ENCODE measurements at regions not wholly inside any gene's neighbourhood (a gene's known extent, or its start where the extent isn't known, plus 50 kb on each side); places are given as distances from the start of the nearest gene placed in this dataset.
"Not testable (repeated sequence)": the region's sequence is repeated elsewhere in the genome, so short reads cannot be mapped to it uniquely, and the experiment has no call there.

DNA sequence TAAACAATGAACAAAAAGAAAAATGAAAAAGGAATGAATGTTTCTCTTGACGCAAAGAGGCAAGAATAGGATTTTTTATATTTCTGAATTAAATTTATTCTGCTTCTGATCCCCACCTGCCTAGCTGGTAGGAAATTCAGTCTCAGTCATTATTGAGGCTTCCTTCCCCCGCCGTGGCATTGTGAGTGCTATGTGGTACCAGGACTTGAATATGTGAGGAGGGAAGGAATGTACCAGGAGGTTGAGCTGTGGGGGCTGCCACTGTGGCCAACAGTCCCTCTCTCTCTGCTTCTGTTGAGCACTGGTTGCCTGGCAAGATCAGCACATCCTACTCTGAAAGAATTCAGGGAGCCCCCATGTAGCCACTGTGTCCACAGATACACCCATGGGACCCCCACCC is 368.1 kb upstream of the JARID2 start:
- no peak for DNase-seq

DNA sequence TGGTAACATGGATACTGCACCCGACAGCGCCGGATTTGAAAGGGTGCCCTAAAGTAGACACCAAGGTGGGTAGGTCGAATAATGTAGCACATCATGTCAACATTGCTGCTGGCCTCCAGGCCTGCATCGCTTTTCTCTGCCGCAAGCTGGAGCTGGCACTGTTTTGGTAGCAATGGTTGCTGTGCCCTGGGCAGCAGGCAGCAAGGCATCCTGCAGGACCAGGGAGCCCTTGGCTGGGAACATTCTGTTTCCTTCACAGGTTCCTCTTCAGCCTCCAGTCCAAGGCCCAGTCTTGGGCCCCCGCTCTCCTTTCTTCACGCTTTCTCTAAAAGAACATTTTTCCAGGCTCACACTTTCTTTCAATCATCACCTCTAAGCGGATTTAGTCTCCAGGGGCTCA is 365.8 kb upstream of the JARID2 start:
- no peak for DNase-seq

- no peak for DNase-seq
These were observed 365.2 kb upstream of the JARID2 start for GRCh38 chr6:14880677-14881076.

- DNase-seq = no peak
These were observed 364.5 kb upstream of the JARID2 start for GRCh38 chr6:14881398-14881797.

- DNase-seq = no peak
These were observed 363.4 kb upstream of the JARID2 start for GRCh38 chr6:14882394-14883026.

DNA sequence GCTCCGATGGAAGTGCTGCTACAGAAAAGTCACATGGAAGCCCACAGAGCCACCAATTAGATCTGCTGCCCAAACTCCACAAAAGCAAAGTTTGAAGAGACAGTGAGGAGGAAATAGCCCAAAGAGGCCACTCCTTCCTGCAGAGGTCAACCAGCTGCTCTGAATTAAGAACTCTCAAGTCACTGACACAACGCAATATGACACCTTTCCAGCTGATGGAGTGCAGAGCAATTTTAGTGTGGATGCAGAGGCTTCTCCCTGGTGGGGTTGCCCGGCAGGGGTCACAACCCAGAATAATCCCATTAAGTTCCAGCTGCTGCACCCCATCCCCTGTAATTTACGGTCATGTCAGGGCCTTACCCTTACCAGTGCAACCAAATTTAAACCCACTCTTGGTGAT is 361.9 kb upstream of the JARID2 start:
- no peak for DNase-seq

GRCh38 chr6:14885498-14885897 is 360.4 kb upstream of the JARID2 start:
- DNase-seq = no peak

GRCh38 chr6:14887181-14887580 is 358.7 kb upstream of the JARID2 start:
- no peak for DNase-seq

DNA sequence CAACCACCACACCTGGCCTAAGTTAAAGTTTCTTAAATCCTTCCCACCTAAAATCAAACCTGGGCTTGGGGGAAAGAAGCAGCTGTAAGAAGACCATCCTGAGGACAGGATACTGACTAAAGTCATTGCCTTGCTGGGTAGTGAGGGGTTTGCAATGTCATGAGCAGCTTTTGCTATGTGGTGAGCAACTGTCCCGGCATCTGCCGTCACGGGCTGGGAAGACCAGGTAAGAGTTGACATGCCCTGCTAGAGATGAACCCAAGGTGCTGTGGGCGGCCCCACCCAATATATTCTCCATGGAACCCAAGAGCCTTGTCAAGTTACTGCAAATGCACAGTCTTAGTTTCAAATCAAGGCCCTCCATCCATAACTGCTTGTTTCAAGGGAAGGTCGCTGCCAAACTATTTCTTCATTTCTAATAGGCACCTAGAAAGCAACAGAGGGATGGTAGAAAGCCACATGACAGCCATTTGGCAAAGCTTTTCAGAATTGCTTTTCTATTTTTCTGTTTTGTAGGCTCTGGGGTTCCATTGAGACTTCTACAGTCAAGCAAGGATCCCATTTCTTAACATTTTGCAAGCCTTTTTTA is 357.8 kb upstream of the JARID2 start:
- no peak for DNase-seq

GRCh38 chr6:14888575-14889000 is 357.3 kb upstream of the JARID2 start:
- no peak for DNase-seq

GRCh38 chr6:14889188-14889587 is 356.7 kb upstream of the JARID2 start:
- no peak for DNase-seq

DNA sequence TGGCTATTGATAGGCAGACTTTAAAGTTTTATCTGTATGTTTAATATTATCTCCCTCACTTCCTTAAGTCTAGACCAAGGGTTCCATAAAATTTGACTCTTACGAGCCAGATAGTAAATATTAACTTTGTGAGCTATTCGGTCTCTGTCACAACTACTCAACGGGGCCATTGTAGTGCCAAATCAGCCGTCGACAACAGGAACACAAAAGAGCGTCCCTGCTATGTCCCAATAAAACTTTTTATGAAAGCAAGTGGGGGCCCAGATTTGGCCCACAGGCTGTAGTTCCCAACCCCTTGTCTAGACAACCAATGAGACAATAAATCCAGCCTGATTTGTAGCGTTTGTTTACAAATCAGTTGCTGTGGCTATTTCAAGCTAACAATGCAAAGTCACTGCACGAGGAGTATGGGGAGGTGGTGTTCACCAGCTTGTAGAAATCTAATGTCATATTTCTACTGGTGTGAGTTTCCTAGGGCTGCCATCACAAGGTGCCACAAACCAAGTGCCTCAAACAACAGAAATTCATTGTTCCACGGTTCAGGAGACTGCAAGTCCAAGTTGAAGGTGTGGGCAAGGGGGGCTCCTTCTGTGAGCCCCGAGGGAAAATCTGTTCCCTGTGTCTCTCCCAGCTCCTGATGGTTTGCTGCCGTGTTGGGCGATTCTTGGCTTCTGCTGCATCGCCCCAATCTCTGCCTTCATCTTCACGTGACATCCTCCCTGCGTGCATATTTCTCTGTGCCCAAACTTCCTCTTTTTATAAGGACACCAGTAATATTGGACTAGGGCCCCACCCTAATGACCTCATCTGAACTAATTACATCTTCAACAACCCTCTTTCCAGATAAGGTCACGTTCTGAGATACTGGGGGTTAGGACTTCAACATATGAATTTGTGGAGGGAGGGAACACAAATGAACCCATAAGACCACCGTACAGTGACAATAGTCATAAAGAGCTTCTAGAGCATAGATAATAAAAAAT is 356.0 kb upstream of the JARID2 start:
- DNase-seq = no peak

GRCh38 chr6:14891820-14892375 is 354.0 kb upstream of the JARID2 start:
- DNase-seq = not testable (repeated sequence)

GRCh38 chr6:14894105-14894504 is 351.8 kb upstream of the JARID2 start:
- DNase-seq = no peak

GRCh38 chr6:14896475-14896874 is 349.4 kb upstream of the JARID2 start:
- DNase-seq = no peak

GRCh38 chr6:14897831-14898230 is 348.0 kb upstream of the JARID2 start:
- no peak for DNase-seq

DNA sequence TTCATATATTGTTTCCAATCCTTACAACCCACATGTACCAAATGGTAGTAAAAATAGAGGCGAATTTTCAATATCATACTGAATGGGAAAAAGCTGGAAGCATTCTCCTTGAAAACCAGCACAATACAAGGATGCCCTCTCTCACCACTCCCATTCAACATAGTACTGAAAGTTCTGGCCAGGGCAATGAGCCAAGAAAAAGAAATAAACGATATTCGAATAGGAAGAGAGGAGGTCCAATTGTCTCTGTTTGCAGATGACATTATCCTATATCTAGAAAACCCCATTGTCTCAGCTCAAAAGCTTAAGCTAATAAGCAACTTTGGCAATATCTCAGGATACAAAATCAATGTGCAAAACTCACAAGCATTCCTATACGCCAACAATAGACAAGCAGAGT is 346.4 kb upstream of the JARID2 start:
- DNase-seq = not testable (repeated sequence)

GRCh38 chr6:14900919-14901318 is 344.9 kb upstream of the JARID2 start:
- DNase-seq = no peak

GRCh38 chr6:14903176-14904038 is 342.5 kb upstream of the JARID2 start:
- no peak for DNase-seq

DNA sequence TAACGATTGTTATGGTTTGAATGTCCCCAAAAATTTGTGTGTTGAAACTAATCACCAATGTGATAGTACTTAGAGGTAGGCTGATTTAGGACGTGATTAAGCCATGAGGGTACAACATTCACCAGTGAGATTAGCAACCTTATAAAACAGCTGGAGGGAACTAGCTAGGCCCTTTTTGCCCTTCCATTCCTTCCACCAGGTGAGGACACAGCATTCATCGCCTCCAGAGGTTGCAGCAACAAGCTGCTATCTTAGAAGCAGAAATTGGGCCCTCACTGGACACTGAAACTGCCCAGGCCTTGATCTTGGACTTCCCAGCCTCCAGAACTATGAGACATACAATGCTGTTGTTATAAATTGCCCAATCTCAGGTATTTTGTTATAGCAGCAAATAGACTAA is 340.7 kb upstream of the JARID2 start:
- no peak for DNase-seq

- no peak for DNase-seq
These were observed 339.2 kb upstream of the JARID2 start for GRCh38 chr6:14906621-14907020.
